ENCODE measurements at regions not wholly inside any gene's neighbourhood (a gene's known extent, or its start where the extent isn't known, plus 50 kb on each side); places are given as distances from the start of the nearest gene placed in this dataset.
A peak's percentile ranks its signal among the peaks of the same experiment; 100 is the strongest.

GRCh38 chr20:42020316-42020715 is 402.1 kb upstream of the CHD6 start:
- no peak for DNase-seq

DNA sequence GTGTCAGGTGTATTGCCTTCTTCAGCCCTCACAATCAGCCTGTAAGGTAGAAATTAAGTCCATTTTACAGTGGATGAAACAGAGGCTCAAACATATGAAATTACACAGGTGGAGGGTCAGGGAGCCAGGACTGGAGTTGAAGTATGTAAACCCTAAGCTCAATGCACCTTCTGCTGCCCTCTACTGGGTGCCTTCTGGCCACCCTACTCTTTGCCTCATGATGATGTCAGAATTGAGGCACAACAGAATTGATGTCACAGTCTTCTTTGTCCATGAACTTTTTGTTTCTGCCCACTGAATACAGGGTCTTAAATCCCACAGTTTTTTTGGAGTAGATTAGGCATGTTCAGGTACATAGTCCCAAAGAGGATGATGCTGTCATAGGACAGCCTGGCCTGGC is 400.8 kb upstream of the CHD6 start:
- no peak for DNase-seq

DNA sequence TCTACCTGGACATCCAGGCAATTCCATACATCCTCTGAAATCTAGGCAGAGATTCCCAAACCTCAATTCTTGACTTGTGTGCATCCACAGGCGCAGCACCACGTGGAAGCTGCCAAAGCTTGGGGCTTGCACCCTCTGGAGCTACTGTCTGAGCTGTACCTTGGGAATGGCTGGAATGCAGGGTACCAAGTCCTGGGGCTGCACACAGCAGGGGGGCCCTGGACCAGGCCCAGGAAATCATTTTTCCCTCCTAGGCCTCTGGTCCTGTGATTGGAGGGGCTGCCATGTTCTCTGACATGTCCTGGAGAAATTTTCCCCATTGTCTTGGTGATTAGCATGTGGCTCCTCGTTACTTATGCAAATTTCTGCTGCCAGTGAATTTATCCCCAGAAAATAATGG is 391.9 kb upstream of the CHD6 start:
- DNase-seq = no peak

GRCh38 chr20:42007251-42007650 is 389.1 kb upstream of the CHD6 start:
- DNase-seq = no peak

GRCh38 chr20:42005211-42005610 is 387.0 kb upstream of the CHD6 start:
- DNase-seq = no peak

DNA sequence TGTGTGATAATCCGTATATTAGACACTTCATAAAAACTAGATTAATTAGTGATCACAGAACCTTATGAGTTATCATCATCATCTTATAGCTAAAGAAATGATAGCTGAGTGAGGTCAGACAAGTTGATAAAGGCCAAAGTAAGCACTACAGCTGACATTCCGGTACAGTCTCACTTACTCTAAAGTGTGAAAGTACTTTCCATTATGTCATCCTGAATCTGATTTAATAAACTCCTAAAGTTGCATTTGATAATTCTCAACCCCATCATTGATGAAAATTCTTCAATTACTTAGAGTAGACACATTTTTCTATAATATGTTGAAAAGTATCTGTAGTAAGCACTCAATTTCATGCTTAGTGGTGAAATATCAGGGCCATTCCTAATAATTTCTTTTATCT is 385.2 kb upstream of the CHD6 start:
- no peak for DNase-seq

DNA sequence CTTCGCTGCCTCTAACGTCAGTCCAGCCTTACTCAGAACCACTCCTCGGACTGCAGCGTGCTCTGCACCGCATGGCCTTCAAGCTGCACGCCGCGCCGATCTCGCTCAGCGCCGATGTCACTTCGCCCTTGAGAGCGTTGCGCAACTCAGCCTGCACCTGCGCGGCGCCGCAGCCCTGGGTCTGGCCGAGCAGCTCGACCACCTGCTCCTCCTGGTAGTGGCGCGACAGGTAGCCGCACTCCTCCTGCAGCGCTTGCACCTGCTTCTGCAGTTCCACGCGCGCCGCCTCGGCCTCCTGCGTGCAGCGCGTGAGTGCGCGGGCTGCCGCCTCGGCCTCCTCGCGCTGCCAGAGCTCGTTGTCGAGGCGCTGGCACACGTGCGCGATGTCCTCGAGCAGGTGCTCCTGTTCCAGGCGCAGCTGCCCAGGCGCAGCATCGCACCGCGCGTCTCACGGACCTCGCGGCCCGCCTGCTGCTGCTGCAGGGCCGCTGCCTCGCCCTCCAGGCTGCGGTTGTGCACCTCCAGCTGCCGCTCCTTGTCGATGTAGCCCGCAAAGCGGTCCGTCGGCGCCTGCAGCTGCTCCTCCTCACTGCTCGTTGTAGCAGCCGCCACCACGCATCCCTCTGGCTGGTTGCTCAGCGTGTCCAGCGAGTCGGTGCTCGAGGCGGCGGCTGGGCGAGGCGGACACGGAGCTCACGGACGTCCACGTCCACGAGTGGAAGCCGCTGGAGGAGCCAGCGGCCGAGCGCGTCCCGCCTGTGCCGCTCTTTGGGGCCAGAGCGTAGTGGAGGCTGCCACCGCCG is 380.6 kb upstream of the CHD6 start:
- no peak for DNase-seq

DNA sequence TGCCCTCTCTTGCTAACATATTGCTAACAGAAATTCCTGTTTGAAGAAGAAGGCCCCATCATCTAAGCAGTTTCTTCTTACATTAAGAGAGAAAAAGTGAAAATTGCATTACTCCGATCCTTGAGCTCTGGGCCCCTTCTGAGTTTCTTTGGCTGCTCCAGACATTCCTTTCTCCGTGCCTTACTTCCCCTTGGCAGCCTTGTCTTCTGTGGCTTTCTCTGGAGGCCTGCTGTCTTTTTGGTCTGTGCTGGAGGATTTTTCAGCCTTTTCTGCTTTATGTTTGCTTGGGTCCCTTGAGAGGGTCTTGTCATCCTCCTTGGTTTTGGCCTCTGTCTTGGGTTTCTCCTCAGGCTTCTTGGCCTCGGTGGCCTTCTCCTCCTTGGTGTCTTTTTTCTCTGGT is 378.8 kb upstream of the CHD6 start:
- DNase-seq = no peak

GRCh38 chr20:41992481-41992880 is 374.3 kb upstream of the CHD6 start:
- DNase-seq = no peak

DNA sequence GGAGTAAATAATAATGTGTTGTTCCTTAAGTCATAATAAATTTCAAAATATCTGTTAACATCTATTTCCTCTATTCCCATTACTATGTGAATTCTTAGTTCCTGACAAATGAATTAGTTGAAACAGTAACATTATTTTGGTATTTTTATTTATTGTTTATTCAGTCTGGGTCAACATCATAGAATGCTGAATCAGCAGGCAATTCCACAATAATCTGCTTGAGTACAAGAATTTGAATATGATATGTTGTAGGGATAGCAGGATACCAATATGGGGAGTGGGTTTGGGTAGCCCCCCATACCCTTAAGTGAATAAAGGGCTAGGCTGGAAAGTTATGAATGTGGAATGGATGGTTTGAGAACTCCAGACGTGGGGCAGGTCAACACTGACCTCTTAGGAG is 373.2 kb upstream of the CHD6 start:
- DNase-seq = no peak

DNA sequence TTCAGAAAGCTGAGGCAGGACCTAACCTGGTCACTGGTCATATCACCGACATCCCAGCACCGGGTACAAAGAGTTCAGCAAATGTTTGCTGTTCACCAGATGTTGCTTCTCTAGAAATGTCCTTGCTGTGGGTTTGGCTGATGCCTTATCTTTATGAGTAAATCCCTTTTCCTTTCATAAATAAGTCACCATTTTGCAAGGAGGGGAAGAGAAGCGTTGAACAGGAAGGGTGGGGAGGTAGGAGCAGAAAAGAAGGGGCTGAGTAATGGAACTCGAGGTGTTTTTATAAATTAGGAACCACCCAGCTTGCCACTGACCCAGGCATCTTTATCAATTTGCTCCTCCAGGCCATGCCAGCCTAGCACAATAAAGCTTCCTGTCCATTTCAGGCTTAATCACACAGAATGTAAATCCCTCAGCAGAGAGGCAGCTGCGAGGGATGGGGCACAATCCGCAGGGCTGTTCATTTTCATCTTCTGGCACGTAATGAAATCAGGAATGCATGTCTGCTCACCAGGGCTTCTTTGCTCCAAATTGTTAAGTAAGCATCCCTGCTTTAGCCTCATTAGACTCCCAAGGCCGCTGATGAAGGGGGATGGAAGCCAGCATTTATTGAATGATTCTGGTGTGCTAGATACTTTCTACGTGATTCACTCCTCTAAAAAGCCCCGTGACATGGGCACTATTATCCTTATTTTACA is 371.9 kb upstream of the CHD6 start:
- DNase-seq = no peak

DNA sequence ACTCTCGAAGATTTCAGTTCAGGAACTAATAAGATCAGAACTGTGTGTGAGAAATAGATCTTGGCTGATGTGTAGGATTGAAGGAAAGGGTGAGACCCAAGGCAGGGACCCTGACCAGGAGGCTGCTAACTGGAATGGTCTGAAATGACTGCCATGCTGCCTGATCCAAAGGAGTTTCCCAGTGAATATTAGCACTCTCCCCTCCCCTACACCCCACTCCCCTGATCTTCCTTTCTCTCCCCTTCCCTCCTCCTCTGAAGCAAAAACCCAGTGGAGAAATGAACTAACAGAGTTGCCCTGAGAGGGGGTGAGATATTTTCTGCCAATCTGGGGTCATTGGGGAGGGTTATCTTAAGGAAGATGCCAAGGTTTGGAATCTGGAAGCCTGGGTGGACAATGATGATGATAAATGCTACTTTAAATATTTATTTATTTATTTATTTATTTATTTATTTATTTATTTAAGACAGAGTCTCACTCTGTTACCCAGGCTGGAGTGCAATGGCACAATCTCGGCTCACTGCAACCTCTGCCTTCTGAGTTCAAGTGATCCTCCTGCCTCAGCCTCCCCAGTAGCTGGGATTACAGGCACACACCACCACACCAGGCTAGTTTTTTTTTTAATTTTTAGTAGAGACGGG is 371.0 kb upstream of the CHD6 start:
- DNase-seq = no peak

DNA sequence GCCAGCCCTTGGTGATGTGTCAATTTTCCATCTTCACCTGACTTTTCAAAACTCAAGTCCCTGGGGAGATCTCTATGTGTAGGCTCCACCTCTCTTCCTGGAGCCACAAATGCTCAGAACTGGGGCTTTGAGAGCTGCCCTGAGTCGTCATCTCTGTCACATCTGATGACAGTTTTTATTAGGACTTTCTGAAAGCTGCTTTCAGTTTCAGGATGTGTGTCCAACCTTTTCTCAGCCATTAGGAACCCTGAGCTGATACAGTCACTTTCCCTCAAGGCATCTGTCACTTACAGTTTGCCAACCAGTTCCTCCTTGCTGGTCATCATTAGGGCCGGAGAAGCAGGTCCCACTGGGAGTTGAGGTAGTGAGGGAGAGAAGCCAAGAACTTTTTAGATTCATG is 365.9 kb upstream of the CHD6 start:
- no peak for DNase-seq

DNA sequence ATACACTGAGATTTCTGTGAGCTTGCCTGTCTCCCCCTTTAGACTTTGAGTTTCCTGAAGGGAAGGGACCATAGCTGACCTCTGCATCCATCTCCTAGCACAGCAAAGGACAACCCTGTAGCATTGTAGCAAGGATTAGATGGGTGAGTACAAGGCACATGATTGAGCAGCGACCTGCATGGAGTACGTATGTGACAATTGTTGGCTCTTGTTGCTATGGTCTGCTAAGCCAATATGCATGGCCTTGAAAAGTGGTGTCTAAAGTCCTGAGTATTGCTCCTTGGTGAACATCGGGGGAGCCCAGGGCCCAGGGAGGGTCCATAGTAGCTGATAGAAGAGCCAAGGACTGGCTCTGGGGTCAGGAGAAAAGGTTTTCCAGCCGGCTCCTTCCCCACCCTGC is 365.0 kb upstream of the CHD6 start:
- no peak for DNase-seq

- no peak for DNase-seq
Measured at GRCh38 chr20:41981746-41982145, 363.6 kb upstream of the CHD6 start.

DNA sequence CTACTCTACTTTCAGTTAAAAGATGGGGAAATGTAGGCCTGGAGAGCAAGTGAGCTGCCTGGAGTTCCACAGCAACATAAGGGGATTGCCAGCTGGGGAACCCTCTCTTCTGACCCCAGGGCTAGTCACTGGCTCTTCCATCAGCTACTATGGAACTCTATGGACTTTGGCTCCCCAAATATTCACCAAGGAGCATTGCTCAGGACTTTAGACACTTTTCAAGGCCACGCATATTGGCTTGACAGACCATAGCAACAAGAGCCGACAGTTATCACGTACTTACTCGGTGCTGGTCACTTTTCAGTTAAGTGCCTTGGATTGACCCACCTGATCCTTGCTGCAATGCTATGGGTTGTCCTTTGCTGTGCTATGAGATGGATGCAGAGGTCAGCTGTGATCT is 360.7 kb upstream of the CHD6 start:
- DNase-seq = no peak

- DNase-seq = no peak
Measured at GRCh38 chr20:41978246-41978790, 360.1 kb upstream of the CHD6 start.

GRCh38 chr20:41969656-41970055 is 351.5 kb upstream of the CHD6 start:
- peak; percentile 4 for DNase-seq

- no peak for DNase-seq
Measured at GRCh38 chr20:41960166-41960565, 342.0 kb upstream of the CHD6 start.

DNA sequence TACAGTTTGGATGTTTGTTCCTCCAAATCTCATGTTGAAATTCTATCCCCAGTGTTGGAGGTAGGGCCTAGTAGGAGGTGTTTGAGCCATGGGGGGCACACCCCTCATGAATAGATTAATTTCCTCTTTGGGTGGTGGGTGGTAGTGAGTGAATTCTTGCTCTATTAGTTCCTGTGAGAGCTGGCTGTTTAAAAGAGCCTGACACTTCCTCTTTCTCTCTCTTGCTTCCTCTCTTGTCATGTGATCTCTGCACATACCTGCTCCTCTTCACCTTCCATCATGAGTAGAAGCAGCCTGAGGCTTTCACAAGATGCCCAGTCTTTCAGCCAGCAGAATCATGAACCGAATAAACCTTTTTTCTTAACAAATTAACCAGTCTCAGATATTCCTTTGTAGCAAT is 340.2 kb upstream of the CHD6 start:
- no peak for DNase-seq

GRCh38 chr20:41956338-41957074 is 338.3 kb upstream of the CHD6 start:
- no peak for DNase-seq

- no peak for DNase-seq
Measured at GRCh38 chr20:41952166-41952565, 334.0 kb upstream of the CHD6 start.

DNA sequence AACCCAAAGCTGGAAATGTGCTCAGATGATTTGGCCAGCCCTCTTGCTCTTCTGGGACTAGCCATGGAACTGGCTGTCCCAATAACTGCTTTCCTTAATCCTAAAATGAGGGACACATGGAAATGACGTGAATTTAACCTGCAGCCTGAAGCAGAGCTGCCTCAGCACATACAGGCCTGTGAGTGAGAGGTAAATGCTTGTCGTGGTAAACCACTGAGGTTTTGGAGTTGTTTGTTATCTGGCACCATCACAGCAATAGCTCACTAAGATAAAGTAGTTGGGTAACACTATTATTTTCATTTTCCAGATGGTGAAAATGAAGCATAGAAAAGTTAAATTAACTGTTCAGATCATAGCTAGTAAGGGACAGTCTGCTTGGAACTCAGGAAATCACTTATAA is 333.4 kb upstream of the CHD6 start:
- DNase-seq = no peak

Data from midbrain (tissue), 1 donor.